ENCODE measurements at regions not wholly inside any gene's neighbourhood (a gene's known extent, or its start where the extent isn't known, plus 50 kb on each side); places are given as distances from the start of the nearest gene placed in this dataset.

GRCh38 chr3:17811646-17812045, 69.2 kb upstream of the TBC1D5 start:
- H3K4me3 ChIP-seq (ENCODE audit: low read depth, low read length): no peak overlapping the region
- no peaks in the 10 kb centered on the region for H3K27me3 ChIP-seq (ENCODE audit: insufficient read depth, low read depth, severe bottlenecking)
- no peak for TF ChIP-seq CTCF (IDR thresholded peaks at IDR 0.05; ENCODE audit: low read depth, low read length)
- no peaks in the 10 kb centered on the region for H3K9me3 ChIP-seq (ENCODE audit: severe bottlenecking)
- no peaks in the 10 kb centered on the region for H3K36me3 ChIP-seq
- DNase-seq: no peak
- no peak overlapping the region for H3K27ac ChIP-seq

DNA sequence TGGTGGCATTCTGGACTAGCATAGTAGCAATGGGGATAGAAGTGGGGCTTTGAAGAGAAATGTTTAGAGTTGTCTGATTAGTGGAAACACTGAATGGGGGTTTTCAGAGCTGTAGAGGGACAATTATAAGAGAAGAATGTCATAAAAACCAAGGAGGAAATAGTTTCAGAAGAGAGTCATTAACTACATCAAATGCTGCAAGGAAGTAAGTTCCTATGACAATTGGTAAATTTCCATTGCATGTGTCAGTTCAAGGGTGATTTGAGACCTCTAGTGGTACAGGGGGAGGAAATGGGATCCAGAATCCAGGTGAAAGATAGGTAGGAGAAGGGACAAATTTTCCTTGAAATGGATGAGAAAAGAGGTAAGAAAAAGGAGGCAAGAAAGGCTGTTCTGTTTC, 68.3 kb upstream of the TBC1D5 start:
- Histone ChIP-seq H3K9me3 (ENCODE audit: severe bottlenecking) (no peaks in the 10 kb centered on the region), H3K36me3 (no peaks in the 10 kb centered on the region), H3K4me3 (ENCODE audit: low read depth, low read length) (no peak overlapping the region), H3K27ac (no peak overlapping the region), H3K27me3 (ENCODE audit: insufficient read depth, low read depth, severe bottlenecking) (no peaks in the 10 kb centered on the region)
- TF ChIP-seq CTCF (IDR thresholded peaks at IDR 0.05; ENCODE audit: low read depth, low read length): no peak
- no peak for DNase-seq

DNA sequence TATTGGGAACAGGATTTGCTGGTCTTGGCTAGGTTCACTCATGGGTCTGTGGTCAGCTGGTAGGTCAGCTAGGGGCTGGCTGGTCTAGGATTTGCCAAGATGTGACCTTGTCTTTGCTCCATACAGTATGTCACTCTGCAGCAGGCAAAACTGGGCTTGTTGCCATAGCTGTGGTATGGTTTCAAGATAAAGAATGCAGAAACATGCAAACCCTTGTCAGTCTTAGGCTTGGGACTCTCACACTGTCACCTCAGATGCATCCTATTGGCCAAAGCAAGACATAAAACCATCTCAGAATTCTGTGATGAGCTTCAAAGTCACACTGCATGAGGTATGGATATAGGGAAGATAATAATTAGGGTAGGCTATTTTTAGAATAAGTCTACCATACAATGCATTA, 66.6 kb upstream of the TBC1D5 start:
- no peaks in the 10 kb centered on the region for H3K9me3 ChIP-seq (ENCODE audit: severe bottlenecking)
- H3K36me3 ChIP-seq: no peaks in the 10 kb centered on the region
- TF ChIP-seq CTCF (IDR thresholded peaks at IDR 0.05; ENCODE audit: low read depth, low read length): no peak
- no peak for DNase-seq
- no peak overlapping the region for H3K4me3 ChIP-seq (ENCODE audit: low read depth, low read length)
- no peak overlapping the region for H3K27ac ChIP-seq
- no peaks in the 10 kb centered on the region for H3K27me3 ChIP-seq (ENCODE audit: insufficient read depth, low read depth, severe bottlenecking)

GRCh38 chr3:17806876-17807275, 64.4 kb upstream of the TBC1D5 start:
- no peak for DNase-seq
- no peaks in the 10 kb centered on the region for H3K9me3 ChIP-seq (ENCODE audit: severe bottlenecking)
- H3K27me3 ChIP-seq (ENCODE audit: insufficient read depth, low read depth, severe bottlenecking): no peaks in the 10 kb centered on the region
- no peak overlapping the region for H3K4me3 ChIP-seq (ENCODE audit: low read depth, low read length)
- no peak overlapping the region for H3K27ac ChIP-seq
- TF ChIP-seq CTCF (IDR thresholded peaks at IDR 0.05; ENCODE audit: low read depth, low read length): no peak
- no peaks in the 10 kb centered on the region for H3K36me3 ChIP-seq

DNA sequence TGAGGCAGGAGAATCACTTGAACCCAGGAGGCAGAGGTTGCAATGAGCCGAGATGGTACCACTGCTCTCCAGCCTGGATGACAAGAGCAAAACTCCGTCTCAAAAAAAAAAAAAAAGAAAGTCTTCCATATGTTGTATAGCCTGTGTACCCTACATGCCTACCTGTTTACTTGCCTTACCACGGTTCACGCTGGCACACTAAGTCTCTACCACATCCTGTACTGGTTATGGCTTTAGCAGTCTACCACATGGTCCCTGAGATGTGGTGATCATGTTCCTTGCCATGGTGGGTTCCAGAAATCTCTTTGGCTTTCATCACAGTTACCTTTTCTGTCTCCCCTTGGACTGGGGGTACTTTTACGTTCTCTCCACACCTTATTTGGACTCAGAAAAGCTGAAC, 63.8 kb upstream of the TBC1D5 start:
- no peak for DNase-seq

More for the DNA sequence above, 63.8 kb upstream of the TBC1D5 start:
- Histone ChIP-seq H3K9me3 (ENCODE audit: severe bottlenecking) (no peaks in the 10 kb centered on the region), H3K36me3 (no peaks in the 10 kb centered on the region), H3K27me3 (ENCODE audit: insufficient read depth, low read depth, severe bottlenecking) (no peaks in the 10 kb centered on the region), H3K4me3 (ENCODE audit: low read depth, low read length) (no peak overlapping the region), H3K27ac (no peak overlapping the region)
- no peak for TF ChIP-seq CTCF (IDR thresholded peaks at IDR 0.05; ENCODE audit: low read depth, low read length)
